ENCODE measurements at regions not wholly inside any gene's neighbourhood (a gene's known extent, or its start where the extent isn't known, plus 50 kb on each side); places are given as distances from the start of the nearest gene placed in this dataset.

DNA sequence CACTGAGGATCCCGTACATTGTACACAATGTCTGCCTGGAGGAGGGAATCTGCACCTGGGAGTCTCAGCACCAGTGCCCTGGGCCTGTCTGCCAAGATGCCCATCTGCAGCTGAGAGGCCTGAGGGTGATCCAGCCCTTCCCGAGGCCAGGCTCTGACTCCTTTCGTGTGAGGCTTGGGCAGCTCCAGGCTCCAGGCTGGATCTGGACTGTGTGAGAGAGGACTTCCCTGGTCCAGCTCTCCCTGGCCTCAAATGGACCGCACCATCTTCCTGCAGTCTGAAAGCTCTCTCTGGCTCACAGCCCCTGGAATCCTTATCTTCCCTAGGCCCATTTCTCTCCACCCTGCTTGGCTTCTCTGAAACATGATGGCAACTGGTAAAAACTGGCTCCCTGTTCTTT is 324.6 kb downstream of the DYSF start:
- Mint-ChIP-seq H3K36me3 (no peaks in the 10 kb centered on the region), H3K27ac (no peak overlapping the region), H3K27me3 (ENCODE audit: low read depth in 3 of 3) (peaks cover 2 to 4% (median 4%) of the 10 kb centered on the region in 3 donors), H3K4me3 (no peak overlapping the region), H3K9me3 (no peaks in the 10 kb centered on the region), H3K4me1 (no peaks in the 10 kb centered on the region)
- DNase-seq, result no peak

DNA sequence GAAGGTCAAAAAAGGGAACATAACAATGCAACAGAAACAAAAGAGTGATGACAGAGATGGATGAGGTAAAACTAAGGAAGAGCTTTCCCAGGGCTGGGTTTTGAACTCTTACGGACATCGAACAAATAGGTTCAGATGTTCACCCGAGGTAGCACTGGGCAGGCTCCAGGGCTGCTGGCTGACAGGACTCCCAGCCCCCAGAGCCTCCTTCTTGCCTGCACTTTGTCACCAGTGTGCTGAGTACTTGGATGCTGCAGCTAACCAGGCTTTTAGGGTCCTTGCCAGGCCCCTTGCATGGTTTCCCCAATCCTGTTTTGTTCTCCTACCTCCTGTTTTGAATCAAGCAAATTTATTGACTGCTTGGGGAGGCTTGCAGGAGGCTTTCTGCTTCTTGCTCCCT is 322.9 kb downstream of the DYSF start:
- no peaks in the 10 kb centered on the region for H3K4me1 Mint-ChIP-seq
- H3K27ac Mint-ChIP-seq, result no peak overlapping the region
- H3K9me3 Mint-ChIP-seq, result no peaks in the 10 kb centered on the region
- H3K27me3 Mint-ChIP-seq (ENCODE audit: low read depth in 3 of 3), result peaks cover under 1 to 3% (median 2%) of the 10 kb centered on the region in 3 donors
- no peaks in the 10 kb centered on the region for H3K36me3 Mint-ChIP-seq
- no peak overlapping the region for H3K4me3 Mint-ChIP-seq
- no peak for DNase-seq

DNA sequence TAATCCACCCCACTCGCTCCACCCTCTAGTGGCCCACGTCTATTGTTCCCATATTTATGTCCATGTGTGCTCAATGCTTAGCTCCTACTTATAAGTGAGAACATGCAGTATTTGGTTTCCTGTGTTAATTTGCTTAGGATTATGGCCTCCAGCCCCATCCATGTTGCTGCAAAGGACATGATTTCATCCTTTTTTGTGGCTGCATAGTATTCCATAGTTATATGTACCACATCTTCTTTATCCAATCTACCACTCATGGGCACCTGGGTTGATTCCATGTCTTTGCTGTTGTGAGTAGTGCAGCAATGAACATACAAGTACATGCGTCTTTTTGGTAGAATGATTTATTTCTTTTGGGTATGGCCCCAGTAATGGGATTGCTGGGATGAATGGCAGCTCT is 319.9 kb downstream of the DYSF start:
- Mint-ChIP-seq H3K36me3 (no peaks in the 10 kb centered on the region), H3K9me3 (no peaks in the 10 kb centered on the region), H3K27me3 (ENCODE audit: low read depth in 3 of 3) (peaks cover 0 to 2% (median 2%) of the 10 kb centered on the region in 3 donors), H3K4me1 (no peaks in the 10 kb centered on the region), H3K27ac (no peak overlapping the region), H3K4me3 (no peak overlapping the region)
- DNase-seq, result no peak

DNA sequence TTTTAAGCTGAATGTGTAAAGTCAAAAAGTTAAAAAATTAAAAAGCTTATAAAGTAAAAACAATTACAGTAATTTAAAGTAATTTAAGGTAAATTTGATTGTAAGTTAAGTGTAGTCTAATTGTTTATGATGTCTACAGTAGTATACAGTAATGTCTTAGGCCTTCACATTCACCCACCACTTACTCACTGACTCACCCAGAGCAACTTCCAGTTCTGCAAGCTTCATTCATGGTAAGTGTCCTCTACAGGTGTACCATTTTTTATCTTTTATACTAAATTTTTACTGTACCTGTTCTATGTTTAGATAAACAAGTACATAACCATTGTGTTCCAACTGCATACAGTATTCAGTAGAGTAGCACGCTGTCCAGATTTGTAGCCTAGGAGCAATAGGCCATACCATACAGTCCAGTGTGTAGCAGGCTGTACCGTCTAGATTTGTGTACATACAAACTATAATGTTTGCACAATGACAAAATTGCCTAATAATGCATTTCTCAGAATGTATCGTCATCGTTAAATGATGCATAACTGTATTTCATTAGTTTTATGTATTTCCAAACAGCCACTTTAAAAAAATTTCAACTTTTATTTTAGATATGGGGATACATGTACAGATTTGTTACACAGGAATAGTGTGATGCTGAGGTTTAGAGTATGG is 319.3 kb downstream of the DYSF start:
- no peaks in the 10 kb centered on the region for H3K9me3 Mint-ChIP-seq
- no peaks in the 10 kb centered on the region for H3K36me3 Mint-ChIP-seq
- no peaks in the 10 kb centered on the region for H3K4me1 Mint-ChIP-seq
- H3K27ac Mint-ChIP-seq, result no peak overlapping the region
- no peak overlapping the region for H3K4me3 Mint-ChIP-seq
- H3K27me3 Mint-ChIP-seq (ENCODE audit: low read depth in 3 of 3), result peaks cover 0 to 2% (median 0%) of the 10 kb centered on the region in 3 donors
- no peak for DNase-seq

DNA sequence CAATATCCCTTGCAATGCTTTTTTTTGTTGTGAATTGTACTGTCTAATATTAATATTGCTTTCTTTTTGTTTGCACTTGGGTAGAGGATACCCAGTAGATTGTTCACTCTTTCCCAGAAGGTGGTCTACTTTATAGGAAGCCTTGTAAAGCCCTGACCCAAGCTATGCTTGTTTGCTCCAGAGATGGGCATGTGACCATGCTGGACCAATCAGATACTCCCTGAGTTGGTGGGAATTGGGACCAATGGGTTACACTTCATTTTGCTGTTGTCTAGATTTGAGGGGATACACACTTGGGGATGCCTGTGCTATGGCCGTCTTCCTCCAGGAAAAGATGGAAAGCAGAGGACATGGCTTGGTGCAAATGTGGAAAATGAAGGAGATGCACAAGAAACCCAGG is 314.3 kb downstream of the DYSF start:
- DNase-seq, result no peak
- no peaks in the 10 kb centered on the region for H3K4me1 Mint-ChIP-seq
- H3K27ac Mint-ChIP-seq, result no peak overlapping the region
- peaks cover 0 to 6% (median 0%) of the 10 kb centered on the region in 6 donors for H3K9me3 Mint-ChIP-seq
- H3K36me3 Mint-ChIP-seq, result no peaks in the 10 kb centered on the region
- no peak overlapping the region for H3K4me3 Mint-ChIP-seq
- H3K27me3 Mint-ChIP-seq (ENCODE audit: low read depth in 3 of 3), result peaks cover 0 to 3% (median 0%) of the 10 kb centered on the region in 3 donors

DNA sequence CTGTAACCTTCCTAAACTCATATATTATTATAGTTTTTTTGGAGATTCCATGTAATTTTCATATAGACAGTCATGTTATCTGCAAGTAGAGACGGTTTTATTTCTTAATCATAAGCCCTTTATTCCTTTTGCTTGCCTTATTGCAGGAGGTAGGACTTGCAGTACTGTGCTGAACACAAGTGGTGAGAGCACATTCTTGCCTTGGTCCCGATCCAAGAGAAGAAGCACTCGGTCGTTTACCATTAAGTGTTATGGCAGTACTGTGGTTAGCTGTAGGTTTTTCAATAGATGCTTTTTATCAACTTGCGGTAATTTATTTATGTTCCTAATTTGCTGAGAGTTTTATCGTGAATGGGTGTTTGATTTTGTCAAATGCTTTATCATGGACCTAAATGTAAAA is 305.7 kb downstream of the DYSF start:
- DNase-seq, result no peak
- Mint-ChIP-seq H3K9me3 (no peaks in the 10 kb centered on the region), H3K4me1 (no peaks in the 10 kb centered on the region), H3K27me3 (ENCODE audit: low read depth in 3 of 3) (peaks cover 2 to 9% (median 4%) of the 10 kb centered on the region in 3 donors), H3K36me3 (no peaks in the 10 kb centered on the region), H3K27ac (no peak overlapping the region), H3K4me3 (no peak overlapping the region)

DNA sequence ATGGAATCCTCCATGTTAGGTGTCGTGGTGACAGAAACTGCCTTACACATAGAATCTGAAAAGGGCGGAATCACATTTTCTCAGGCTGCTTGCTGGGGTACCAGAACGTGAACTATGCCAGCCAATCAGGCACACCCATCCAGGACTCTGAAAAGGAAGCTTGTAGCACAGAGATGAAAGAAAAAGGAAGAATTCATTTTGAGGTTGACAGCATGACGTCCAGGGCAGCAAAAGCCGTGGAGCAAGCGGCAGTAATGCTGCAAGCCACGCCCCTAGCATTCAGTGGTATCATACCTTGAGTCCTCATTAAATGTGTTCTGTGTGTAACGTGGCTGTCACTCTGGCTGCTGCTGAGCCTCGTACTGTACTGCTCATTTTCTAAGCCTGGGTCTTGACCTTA is 304.0 kb downstream of the DYSF start:
- no peak overlapping the region for H3K27ac Mint-ChIP-seq
- no peak for DNase-seq
- peaks cover 2 to 9% (median 4%) of the 10 kb centered on the region in 3 donors for H3K27me3 Mint-ChIP-seq (ENCODE audit: low read depth in 3 of 3)
- no peak overlapping the region for H3K4me3 Mint-ChIP-seq
- H3K4me1 Mint-ChIP-seq, result no peaks in the 10 kb centered on the region
- peaks cover 0 to 4% (median under 1%) of the 10 kb centered on the region in 6 donors for H3K9me3 Mint-ChIP-seq
- no peaks in the 10 kb centered on the region for H3K36me3 Mint-ChIP-seq

DNA sequence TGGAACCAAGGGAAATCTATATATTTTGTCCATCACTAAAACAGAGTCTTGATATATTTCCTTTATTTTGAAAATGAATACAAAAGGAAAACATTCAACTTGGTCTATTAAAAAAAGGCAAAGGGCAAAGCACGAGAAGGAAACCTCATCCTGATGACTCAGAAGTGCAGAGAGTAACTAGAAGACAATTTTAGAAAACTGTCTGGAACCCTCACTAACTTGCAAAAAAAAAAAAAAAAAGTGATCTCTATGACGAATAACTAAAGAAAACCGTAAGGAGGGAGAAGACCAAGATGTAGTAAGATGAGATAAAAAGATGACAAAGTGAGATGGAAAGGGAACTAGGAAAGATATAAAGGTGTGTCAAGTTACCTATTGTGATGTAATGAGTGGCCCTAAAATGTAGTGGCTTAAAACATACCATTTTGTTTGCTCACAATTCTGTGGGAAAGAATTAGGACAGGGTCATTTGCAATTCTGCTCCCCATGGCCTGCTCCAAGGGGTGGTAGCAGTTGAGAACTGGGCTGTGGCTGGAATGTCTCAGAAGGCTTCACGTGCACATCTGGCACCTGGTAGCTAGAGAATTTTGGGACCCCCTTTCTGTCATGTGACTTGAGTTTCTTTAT is 303.0 kb downstream of the DYSF start:
- H3K27me3 Mint-ChIP-seq (ENCODE audit: low read depth in 3 of 3), result peaks cover 4 to 9% (median 5%) of the 10 kb centered on the region in 3 donors
- peaks cover 0 to 11% (median 3%) of the 10 kb centered on the region in 6 donors for H3K9me3 Mint-ChIP-seq
- DNase-seq, result no peak
- no peak overlapping the region for H3K27ac Mint-ChIP-seq
- H3K4me3 Mint-ChIP-seq, result no peak overlapping the region
- no peaks in the 10 kb centered on the region for H3K4me1 Mint-ChIP-seq
- peaks cover 0 to 4% (median 0%) of the 10 kb centered on the region in 3 donors for H3K36me3 Mint-ChIP-seq

DNA sequence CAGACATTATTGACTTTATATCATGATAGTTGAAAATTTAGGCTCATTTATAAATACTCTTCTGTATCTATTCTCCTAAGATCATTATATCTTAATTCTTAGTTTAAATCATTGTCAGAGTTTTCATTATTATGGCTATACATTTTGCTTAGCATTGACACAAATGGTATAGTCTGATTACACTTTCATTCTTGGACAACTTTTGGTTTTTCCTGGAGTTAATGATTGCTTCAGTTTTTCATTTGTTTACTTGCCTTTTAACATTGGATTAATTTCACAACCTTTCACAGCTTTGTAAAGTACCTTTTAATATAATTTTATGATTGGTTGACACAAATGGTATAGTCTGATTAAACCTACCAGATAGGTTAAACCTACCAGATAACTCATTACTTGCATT is 298.2 kb downstream of the DYSF start:
- Mint-ChIP-seq H3K36me3 (peaks cover 0 to 4% (median 0%) of the 10 kb centered on the region in 3 donors), H3K27ac (no peak overlapping the region), H3K4me3 (no peak overlapping the region), H3K4me1 (no peaks in the 10 kb centered on the region), H3K9me3 (peaks cover 1 to 12% (median 4%) of the 10 kb centered on the region in 6 donors), H3K27me3 (ENCODE audit: low read depth in 3 of 3) (peaks cover 3 to 5% (median 4%) of the 10 kb centered on the region in 3 donors)
- DNase-seq, result no peak

DNA sequence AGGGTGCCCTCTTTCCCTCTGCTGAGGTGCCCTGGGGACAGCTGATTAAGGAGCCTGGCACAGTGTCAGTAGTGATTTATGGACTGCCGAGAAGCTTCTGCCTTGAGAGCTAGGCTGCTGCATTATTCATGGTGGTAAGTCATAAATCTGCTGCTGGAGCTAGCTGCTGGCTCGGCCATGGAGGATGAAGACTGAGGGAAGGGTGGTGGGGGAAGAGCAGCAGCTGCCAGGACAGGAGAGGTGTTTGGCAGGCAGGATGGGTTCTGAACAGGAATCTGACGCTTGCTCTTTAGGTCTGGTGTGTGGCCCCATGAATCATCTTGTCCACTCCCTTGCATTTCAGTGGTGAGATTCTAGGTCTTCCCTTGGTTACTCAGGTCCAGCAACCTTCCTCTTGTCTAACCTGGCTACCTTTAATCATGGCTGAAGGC is 296.3 kb downstream of the DYSF start:
- Mint-ChIP-seq H3K27me3 (ENCODE audit: low read depth in 3 of 3) (peaks cover 3 to 5% (median 3%) of the 10 kb centered on the region in 3 donors), H3K4me3 (no peak overlapping the region), H3K4me1 (no peaks in the 10 kb centered on the region), H3K27ac (no peak overlapping the region), H3K9me3 (peaks cover 1 to 12% (median 4%) of the 10 kb centered on the region in 6 donors), H3K36me3 (peaks cover 0 to 4% (median 0%) of the 10 kb centered on the region in 3 donors)
- no peak for DNase-seq

DNA sequence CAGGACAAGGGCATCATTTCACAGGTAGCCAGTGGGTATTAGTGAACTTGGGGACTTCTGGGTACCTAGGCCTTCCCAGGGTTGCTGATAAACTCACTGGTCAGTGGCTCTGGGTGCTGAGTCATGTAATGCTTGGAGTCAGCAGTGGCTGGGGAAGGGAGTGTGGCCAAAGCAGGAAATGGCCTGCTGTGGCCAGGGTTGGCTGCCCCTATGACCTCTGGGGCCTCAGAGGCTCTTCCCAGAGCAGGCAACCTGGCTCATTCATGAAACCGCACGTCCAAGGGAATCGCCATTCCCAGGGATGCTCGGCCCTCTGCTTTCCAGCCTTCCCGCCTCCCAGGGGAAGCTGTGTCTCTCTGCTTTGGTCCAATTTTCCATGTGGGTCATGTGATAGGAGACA is 294.9 kb downstream of the DYSF start:
- DNase-seq, result no peak
- peaks cover 0 to 4% (median 0%) of the 10 kb centered on the region in 3 donors for H3K36me3 Mint-ChIP-seq
- H3K27ac Mint-ChIP-seq, result no peak overlapping the region
- no peak overlapping the region for H3K4me3 Mint-ChIP-seq
- H3K4me1 Mint-ChIP-seq, result no peaks in the 10 kb centered on the region
- peaks cover 1 to 12% (median 4%) of the 10 kb centered on the region in 6 donors for H3K9me3 Mint-ChIP-seq
- H3K27me3 Mint-ChIP-seq (ENCODE audit: low read depth in 3 of 3), result peaks cover 3 to 6% (median 5%) of the 10 kb centered on the region in 3 donors

DNA sequence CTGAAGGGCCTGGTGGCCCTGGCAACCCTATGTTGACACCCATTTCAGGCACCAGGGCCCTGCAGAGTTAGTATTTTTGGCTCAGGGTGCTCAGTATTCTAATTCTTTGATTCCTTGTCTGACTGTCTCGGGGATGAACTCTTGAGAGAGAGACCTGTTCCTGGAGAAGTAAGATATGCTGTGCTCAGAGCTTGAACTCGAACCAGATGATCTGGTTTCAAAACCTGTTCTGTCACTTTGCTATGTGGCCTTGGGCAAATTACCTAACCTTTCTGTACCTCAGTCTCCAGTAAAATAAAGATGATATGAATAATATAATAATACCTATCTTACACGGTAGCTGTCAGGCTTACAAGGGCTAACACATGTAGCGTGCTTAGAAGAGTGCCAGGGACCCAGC is 294.2 kb downstream of the DYSF start:
- peaks cover 0 to 4% (median 0%) of the 10 kb centered on the region in 3 donors for H3K36me3 Mint-ChIP-seq
- no peaks in the 10 kb centered on the region for H3K4me1 Mint-ChIP-seq
- no peak overlapping the region for H3K4me3 Mint-ChIP-seq
- H3K9me3 Mint-ChIP-seq, result peaks cover 1 to 12% (median 3%) of the 10 kb centered on the region in 6 donors
- no peak for DNase-seq
- no peak overlapping the region for H3K27ac Mint-ChIP-seq
- H3K27me3 Mint-ChIP-seq (ENCODE audit: low read depth in 3 of 3), result peaks cover 3 to 6% (median 5%) of the 10 kb centered on the region in 3 donors

DNA sequence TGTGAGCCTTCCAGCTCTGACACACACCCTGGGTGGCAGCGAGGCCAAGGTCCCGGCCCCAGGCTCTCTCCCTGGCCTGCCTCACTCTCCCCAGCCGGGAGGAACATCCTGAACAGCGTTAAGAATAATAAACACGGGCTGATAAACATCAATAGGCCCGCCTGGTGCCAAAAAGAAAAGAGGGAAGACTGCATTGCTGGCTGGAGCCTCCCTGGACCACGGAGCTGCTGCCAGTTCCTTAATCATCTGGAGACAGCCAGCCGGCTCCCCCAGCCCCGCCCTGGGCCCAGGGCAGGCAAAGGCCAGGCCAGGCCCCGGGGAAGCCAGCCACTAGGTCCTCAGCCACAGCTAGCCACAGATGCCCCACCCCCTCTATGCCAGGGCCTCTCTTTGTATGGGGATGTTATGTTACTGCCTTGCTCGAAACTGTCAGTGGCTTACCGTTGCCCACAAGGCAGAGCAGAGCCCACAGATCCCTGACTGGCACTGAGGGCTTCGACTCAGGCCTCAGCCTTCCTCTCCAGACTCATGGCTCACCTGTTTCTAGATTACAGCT is 293.7 kb downstream of the DYSF start:
- peaks cover 0 to 10% (median 3%) of the 10 kb centered on the region in 6 donors for H3K9me3 Mint-ChIP-seq
- H3K4me3 Mint-ChIP-seq, result no peak overlapping the region
- no peak overlapping the region for H3K27ac Mint-ChIP-seq
- no peak for DNase-seq
- no peaks in the 10 kb centered on the region for H3K4me1 Mint-ChIP-seq
- H3K27me3 Mint-ChIP-seq (ENCODE audit: low read depth in 3 of 3), result peaks cover 3 to 7% (median 5%) of the 10 kb centered on the region in 3 donors
- peaks cover 0 to 3% (median 0%) of the 10 kb centered on the region in 3 donors for H3K36me3 Mint-ChIP-seq

DNA sequence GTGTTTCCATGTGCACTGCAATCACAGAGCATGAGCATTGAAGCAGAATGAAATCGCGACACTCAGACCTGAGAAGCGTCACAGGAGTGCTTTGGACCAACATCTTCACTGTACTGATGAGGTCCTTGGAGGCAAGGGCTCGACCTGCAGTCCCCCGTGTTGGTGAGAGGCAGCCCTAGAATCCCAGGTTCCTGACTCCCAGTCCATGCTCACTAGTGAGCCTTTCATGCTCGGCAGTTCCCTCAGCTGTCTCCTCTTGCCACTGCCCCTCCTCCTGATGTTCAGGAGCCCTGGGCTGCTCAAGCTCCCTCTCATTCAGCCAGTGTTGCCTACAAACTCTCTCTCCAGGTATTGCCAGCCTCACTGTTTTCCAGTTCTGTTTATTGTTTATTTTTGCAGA is 291.4 kb downstream of the DYSF start:
- DNase-seq, result no peak
- Mint-ChIP-seq H3K36me3 (no peaks in the 10 kb centered on the region), H3K4me3 (no peak overlapping the region), H3K27ac (no peak overlapping the region), H3K9me3 (no peaks in the 10 kb centered on the region), H3K27me3 (ENCODE audit: low read depth in 3 of 3) (peaks cover 4 to 8% (median 7%) of the 10 kb centered on the region in 3 donors), H3K4me1 (no peaks in the 10 kb centered on the region)
